ENCODE measurements at regions not wholly inside any gene's neighbourhood (a gene's known extent, or its start where the extent isn't known, plus 50 kb on each side); places are given as distances from the start of the nearest gene placed in this dataset.

- no peaks in the 10 kb centered on the region for H3K36me3 ChIP-seq
- no peak overlapping the region for H3K27ac ChIP-seq
- TF ChIP-seq CTCF (IDR thresholded peaks at IDR 0.05), result no peak
- no peaks in the 10 kb centered on the region for H3K27me3 ChIP-seq
- no peaks in the 10 kb centered on the region for H3K9me3 ChIP-seq
- peaks cover 0 to 3% of the 10 kb centered on the region in 2 experiments for H3K4me1 ChIP-seq (ENCODE audit: control insufficient read depth in 1 of 2, insufficient read depth in 1 of 2, low read depth in 1 of 2, low read length in 1 of 2)
- no peak overlapping the region for H3K4me3 ChIP-seq (ENCODE audit: low read depth in 1 of 2, low read length in 1 of 2)
Observed at GRCh38 chr12:89072294-89073026, 279.8 kb downstream of the DUSP6 start.

- no peaks in the 10 kb centered on the region for H3K4me1 ChIP-seq (ENCODE audit: control insufficient read depth in 1 of 2, insufficient read depth in 1 of 2, low read depth in 1 of 2, low read length in 1 of 2)
- H3K27ac ChIP-seq, result no peak overlapping the region
- H3K4me3 ChIP-seq (ENCODE audit: low read depth in 1 of 2, low read length in 1 of 2), result no peak overlapping the region
- H3K9me3 ChIP-seq, result no peaks in the 10 kb centered on the region
- no peak for TF ChIP-seq CTCF (IDR thresholded peaks at IDR 0.05)
- H3K27me3 ChIP-seq, result no peaks in the 10 kb centered on the region
- H3K36me3 ChIP-seq, result no peaks in the 10 kb centered on the region
Observed at GRCh38 chr12:89070603-89071002, 281.7 kb downstream of the DUSP6 start.

- Histone ChIP-seq H3K27me3 (no peaks in the 10 kb centered on the region), H3K36me3 (no peaks in the 10 kb centered on the region), H3K9me3 (no peaks in the 10 kb centered on the region), H3K4me3 (ENCODE audit: low read depth in 1 of 2, low read length in 1 of 2) (no peak overlapping the region), H3K27ac (no peak overlapping the region), H3K4me1 (ENCODE audit: control insufficient read depth in 1 of 2, insufficient read depth in 1 of 2, low read depth in 1 of 2, low read length in 1 of 2) (no peaks in the 10 kb centered on the region)
- no peak for TF ChIP-seq CTCF (IDR thresholded peaks at IDR 0.05)
Observed at GRCh38 chr12:89069431-89069830, 282.9 kb downstream of the DUSP6 start.

GRCh38 chr12:89067421-89068187 lies 284.7 kb downstream of the DUSP6 start:
- Histone ChIP-seq H3K4me3 (ENCODE audit: low read depth in 1 of 2, low read length in 1 of 2) (no peak overlapping the region), H3K27ac (no peak overlapping the region), H3K27me3 (no peaks in the 10 kb centered on the region), H3K4me1 (ENCODE audit: control insufficient read depth in 1 of 2, insufficient read depth in 1 of 2, low read depth in 1 of 2, low read length in 1 of 2) (no peaks in the 10 kb centered on the region), H3K9me3 (no peaks in the 10 kb centered on the region), H3K36me3 (no peaks in the 10 kb centered on the region)
- TF ChIP-seq CTCF (IDR thresholded peaks at IDR 0.05), result no peak

GRCh38 chr12:89064780-89065179 lies 287.5 kb downstream of the DUSP6 start:
- Histone ChIP-seq H3K27me3 (no peaks in the 10 kb centered on the region), H3K4me1 (ENCODE audit: control insufficient read depth in 1 of 2, insufficient read depth in 1 of 2, low read depth in 1 of 2, low read length in 1 of 2) (peaks cover 0 to 5% of the 10 kb centered on the region in 2 experiments), H3K9me3 (no peaks in the 10 kb centered on the region), H3K4me3 (ENCODE audit: low read depth in 1 of 2, low read length in 1 of 2) (no peak overlapping the region), H3K27ac (no peak overlapping the region), H3K36me3 (no peaks in the 10 kb centered on the region)
- no peak for TF ChIP-seq CTCF (IDR thresholded peaks at IDR 0.05)
